Testis (tissue), 2 donors: ENCODE measurements at regions not wholly inside any gene's neighbourhood (a gene's known extent, or its start where the extent isn't known, plus 50 kb on each side); places are given as distances from the start of the nearest gene placed in this dataset.

Experiments used
- POLR2A ChIP-seq: fragments of 450-650 bp; IDR thresholded peaks from one replicate; pipeline ENCODE4 v1.6.1; 2017; ENCODE audit warnings: antibody characterized with exemption, mild to moderate bottlenecking, moderate library complexity
- TF ChIP-seq, protein P1 (sequence below), 3 experiments: fragments of 450-650 bp in 2 of 3; fragments of 200-600 bp in 1 of 3; sonication (generic) in 1 of 3; IDR thresholded peaks; one replicate each; pipeline ENCODE4 v1.5.1; 2016 to 2019; ENCODE audit warnings: antibody characterized with exemption in 3 of 3, mild to moderate bottlenecking in 2 of 3, moderate library complexity in 1 of 3

GRCh38 chr5:58348996-58349728, 110.7 kb downstream of the PLK2 start:
- TF ChIP-seq, protein P1, sequence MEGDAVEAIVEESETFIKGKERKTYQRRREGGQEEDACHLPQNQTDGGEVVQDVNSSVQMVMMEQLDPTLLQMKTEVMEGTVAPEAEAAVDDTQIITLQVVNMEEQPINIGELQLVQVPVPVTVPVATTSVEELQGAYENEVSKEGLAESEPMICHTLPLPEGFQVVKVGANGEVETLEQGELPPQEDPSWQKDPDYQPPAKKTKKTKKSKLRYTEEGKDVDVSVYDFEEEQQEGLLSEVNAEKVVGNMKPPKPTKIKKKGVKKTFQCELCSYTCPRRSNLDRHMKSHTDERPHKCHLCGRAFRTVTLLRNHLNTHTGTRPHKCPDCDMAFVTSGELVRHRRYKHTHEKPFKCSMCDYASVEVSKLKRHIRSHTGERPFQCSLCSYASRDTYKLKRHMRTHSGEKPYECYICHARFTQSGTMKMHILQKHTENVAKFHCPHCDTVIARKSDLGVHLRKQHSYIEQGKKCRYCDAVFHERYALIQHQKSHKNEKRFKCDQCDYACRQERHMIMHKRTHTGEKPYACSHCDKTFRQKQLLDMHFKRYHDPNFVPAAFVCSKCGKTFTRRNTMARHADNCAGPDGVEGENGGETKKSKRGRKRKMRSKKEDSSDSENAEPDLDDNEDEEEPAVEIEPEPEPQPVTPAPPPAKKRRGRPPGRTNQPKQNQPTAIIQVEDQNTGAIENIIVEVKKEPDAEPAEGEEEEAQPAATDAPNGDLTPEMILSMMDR (IDR thresholded peaks at IDR 0.05), result no peak
- no peak for TF ChIP-seq POLR2A
